ENCODE measurements at regions not wholly inside any gene's neighbourhood (a gene's known extent, or its start where the extent isn't known, plus 50 kb on each side); places are given as distances from the start of the nearest gene placed in this dataset.

- 31% methylated on average over 1 of the region's 1 CpG for WGBS
- Histone ChIP-seq H3K9me3 (no peaks in the 10 kb centered on the region), H3K27ac (no peak overlapping the region), H3K4me3 (no peak overlapping the region), H3K36me3 (no peaks in the 10 kb centered on the region), H3K27me3 (no peaks in the 10 kb centered on the region), H3K4me1 (no peaks in the 10 kb centered on the region)
- no peak for DNase-seq (ENCODE audit: low spot score in 2 of 2)
- TF ChIP-seq EP300 (IDR thresholded peaks at IDR 0.05) (no peak), POLR2A (IDR thresholded peaks at IDR 0.05) (no peak), CTCF (IDR thresholded peaks at IDR 0.05) (no peak), POLR2AphosphoS5 (IDR thresholded peaks at IDR 0.05) (no peak)
These were observed 101.8 kb downstream of the CETN3 start for GRCh38 chr5:90307782-90308181.

GRCh38 chr5:90307322-90307721 lies 102.2 kb downstream of the CETN3 start:
- H3K27ac ChIP-seq = no peak overlapping the region
- no peaks in the 10 kb centered on the region for H3K9me3 ChIP-seq
- H3K4me3 ChIP-seq = no peak overlapping the region
- no peaks in the 10 kb centered on the region for H3K4me1 ChIP-seq
- no peak for DNase-seq (ENCODE audit: low spot score in 2 of 2)
- TF ChIP-seq CTCF (IDR thresholded peaks at IDR 0.05) = no peak
- TF ChIP-seq EP300 (IDR thresholded peaks at IDR 0.05) = no peak
- TF ChIP-seq POLR2A (IDR thresholded peaks at IDR 0.05) = no peak
- no peak for TF ChIP-seq POLR2AphosphoS5 (IDR thresholded peaks at IDR 0.05)
- H3K36me3 ChIP-seq = no peaks in the 10 kb centered on the region
- H3K27me3 ChIP-seq = no peaks in the 10 kb centered on the region

GRCh38 chr5:90306613-90307012 lies 102.9 kb downstream of the CETN3 start:
- H3K27ac ChIP-seq = no peak overlapping the region
- TF ChIP-seq EP300 (IDR thresholded peaks at IDR 0.05) (no peak), POLR2AphosphoS5 (IDR thresholded peaks at IDR 0.05) (no peak), CTCF (IDR thresholded peaks at IDR 0.05) (no peak), POLR2A (IDR thresholded peaks at IDR 0.05) (no peak)
- H3K9me3 ChIP-seq = no peaks in the 10 kb centered on the region
- no peaks in the 10 kb centered on the region for H3K27me3 ChIP-seq
- H3K36me3 ChIP-seq = no peaks in the 10 kb centered on the region
- no peaks in the 10 kb centered on the region for H3K4me1 ChIP-seq
- H3K4me3 ChIP-seq = no peak overlapping the region
- DNase-seq (ENCODE audit: low spot score in 2 of 2) = no peak

GRCh38 chr5:90305041-90305720 lies 104.4 kb downstream of the CETN3 start:
- Histone ChIP-seq H3K4me3 (no peak overlapping the region), H3K9me3 (no peaks in the 10 kb centered on the region), H3K27ac (no peak overlapping the region), H3K4me1 (no peaks in the 10 kb centered on the region), H3K27me3 (no peaks in the 10 kb centered on the region), H3K36me3 (no peaks in the 10 kb centered on the region)
- TF ChIP-seq CTCF (IDR thresholded peaks at IDR 0.05) (no peak), EP300 (IDR thresholded peaks at IDR 0.05) (no peak), POLR2A (IDR thresholded peaks at IDR 0.05) (no peak), POLR2AphosphoS5 (IDR thresholded peaks at IDR 0.05) (no peak)
- no peak for DNase-seq (ENCODE audit: low spot score in 2 of 2)
- 76% methylated on average over 3 of the region's 3 CpGs for WGBS

GRCh38 chr5:90301248-90301647 lies 108.3 kb downstream of the CETN3 start:
- no peaks in the 10 kb centered on the region for H3K4me1 ChIP-seq
- 34% methylated on average over 2 of the region's 2 CpGs for WGBS
- no peaks in the 10 kb centered on the region for H3K27me3 ChIP-seq
- H3K9me3 ChIP-seq = no peaks in the 10 kb centered on the region
- H3K36me3 ChIP-seq = no peaks in the 10 kb centered on the region
- DNase-seq (ENCODE audit: low spot score in 2 of 2) = no peak
- H3K27ac ChIP-seq = no peak overlapping the region
- no peak overlapping the region for H3K4me3 ChIP-seq
- TF ChIP-seq POLR2AphosphoS5 (IDR thresholded peaks at IDR 0.05) (no peak), POLR2A (IDR thresholded peaks at IDR 0.05) (no peak), CTCF (IDR thresholded peaks at IDR 0.05) (no peak), EP300 (IDR thresholded peaks at IDR 0.05) (no peak)
